ENCODE measurements at regions not wholly inside any gene's neighbourhood (a gene's known extent, or its start where the extent isn't known, plus 50 kb on each side); places are given as distances from the start of the nearest gene placed in this dataset.

DNA sequence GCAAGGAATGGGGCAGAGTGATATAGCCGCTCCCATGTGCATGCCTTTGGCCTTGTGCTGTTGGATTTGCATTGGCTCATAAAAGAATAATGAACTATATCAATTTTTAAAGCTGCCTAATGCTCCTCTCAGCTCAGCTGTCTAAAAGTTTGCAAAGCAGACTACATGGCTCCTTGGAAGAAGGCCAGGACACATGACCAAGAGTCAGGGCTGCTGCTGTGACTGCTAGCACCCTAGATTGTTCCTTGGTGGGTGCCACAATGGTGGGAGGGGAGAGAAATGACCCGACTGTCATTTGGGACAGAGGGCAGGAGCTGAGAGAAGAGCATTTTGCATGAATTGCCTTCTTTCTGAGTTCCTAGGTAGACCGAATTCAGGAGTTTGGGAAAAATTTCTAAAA is 307.9 kb downstream of the PDCD6IP start:
- TF ChIP-seq, protein P1, sequence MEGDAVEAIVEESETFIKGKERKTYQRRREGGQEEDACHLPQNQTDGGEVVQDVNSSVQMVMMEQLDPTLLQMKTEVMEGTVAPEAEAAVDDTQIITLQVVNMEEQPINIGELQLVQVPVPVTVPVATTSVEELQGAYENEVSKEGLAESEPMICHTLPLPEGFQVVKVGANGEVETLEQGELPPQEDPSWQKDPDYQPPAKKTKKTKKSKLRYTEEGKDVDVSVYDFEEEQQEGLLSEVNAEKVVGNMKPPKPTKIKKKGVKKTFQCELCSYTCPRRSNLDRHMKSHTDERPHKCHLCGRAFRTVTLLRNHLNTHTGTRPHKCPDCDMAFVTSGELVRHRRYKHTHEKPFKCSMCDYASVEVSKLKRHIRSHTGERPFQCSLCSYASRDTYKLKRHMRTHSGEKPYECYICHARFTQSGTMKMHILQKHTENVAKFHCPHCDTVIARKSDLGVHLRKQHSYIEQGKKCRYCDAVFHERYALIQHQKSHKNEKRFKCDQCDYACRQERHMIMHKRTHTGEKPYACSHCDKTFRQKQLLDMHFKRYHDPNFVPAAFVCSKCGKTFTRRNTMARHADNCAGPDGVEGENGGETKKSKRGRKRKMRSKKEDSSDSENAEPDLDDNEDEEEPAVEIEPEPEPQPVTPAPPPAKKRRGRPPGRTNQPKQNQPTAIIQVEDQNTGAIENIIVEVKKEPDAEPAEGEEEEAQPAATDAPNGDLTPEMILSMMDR (IDR thresholded peaks at IDR 0.05): no peak
- TF ChIP-seq POLR2A (IDR thresholded peaks at IDR 0.05): no peak
